GM12874 (cell line): ENCODE measurements at regions not wholly inside any gene's neighbourhood (a gene's known extent, or its start where the extent isn't known, plus 50 kb on each side); places are given as distances from the start of the nearest gene placed in this dataset.

Source experiments
- TF ChIP-seq, protein P1 (sequence below): IDR thresholded peaks from 2 replicates; pipeline ENCODE4 v1.5.1; 2011; ENCODE audit warnings: low read depth, mild to moderate bottlenecking, control low read depth, low read length, moderate library complexity; ENCODE audit not compliant: insufficient read depth

DNA sequence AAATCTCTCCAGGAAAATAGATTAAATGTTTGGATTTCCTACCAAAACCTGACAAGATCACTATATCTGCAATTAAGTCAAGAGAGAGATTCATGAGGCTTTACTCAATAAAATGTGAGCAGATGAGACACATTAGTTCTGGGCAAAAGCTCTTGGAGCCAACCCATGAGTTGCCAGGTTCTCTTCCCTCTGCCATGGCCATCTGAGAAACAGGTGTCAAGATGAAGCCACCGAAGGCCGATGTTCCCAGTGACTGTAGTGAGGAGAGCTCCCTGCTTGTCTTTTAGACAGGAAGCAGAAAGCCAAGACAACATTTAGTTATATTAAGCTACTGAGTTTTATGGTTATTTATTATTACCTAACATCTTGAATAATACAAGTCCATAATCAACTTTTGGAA is 1068.7 kb downstream of the STPG2 start:
- TF ChIP-seq, protein P1, sequence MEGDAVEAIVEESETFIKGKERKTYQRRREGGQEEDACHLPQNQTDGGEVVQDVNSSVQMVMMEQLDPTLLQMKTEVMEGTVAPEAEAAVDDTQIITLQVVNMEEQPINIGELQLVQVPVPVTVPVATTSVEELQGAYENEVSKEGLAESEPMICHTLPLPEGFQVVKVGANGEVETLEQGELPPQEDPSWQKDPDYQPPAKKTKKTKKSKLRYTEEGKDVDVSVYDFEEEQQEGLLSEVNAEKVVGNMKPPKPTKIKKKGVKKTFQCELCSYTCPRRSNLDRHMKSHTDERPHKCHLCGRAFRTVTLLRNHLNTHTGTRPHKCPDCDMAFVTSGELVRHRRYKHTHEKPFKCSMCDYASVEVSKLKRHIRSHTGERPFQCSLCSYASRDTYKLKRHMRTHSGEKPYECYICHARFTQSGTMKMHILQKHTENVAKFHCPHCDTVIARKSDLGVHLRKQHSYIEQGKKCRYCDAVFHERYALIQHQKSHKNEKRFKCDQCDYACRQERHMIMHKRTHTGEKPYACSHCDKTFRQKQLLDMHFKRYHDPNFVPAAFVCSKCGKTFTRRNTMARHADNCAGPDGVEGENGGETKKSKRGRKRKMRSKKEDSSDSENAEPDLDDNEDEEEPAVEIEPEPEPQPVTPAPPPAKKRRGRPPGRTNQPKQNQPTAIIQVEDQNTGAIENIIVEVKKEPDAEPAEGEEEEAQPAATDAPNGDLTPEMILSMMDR: no peak

DNA sequence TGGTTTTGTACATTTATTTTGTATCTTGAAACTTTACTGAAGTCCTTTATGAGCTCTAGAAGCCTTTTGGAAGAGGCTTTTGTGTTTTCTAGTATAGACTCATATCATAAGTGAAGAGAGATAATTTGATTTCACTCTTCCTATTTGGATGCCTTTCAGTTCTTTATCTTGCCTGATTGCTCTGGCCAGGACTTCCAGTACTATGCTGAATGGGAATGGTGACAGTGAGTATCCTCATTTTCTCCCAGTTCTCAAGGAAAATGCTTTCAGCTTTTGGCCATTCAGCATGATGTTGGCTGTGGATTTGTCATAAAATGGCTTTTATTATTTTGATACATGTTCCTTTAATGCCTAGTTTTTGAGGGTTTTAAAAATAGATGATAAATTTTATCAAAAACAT is 1061.3 kb downstream of the STPG2 start:
- TF ChIP-seq, protein P1: no peak

DNA sequence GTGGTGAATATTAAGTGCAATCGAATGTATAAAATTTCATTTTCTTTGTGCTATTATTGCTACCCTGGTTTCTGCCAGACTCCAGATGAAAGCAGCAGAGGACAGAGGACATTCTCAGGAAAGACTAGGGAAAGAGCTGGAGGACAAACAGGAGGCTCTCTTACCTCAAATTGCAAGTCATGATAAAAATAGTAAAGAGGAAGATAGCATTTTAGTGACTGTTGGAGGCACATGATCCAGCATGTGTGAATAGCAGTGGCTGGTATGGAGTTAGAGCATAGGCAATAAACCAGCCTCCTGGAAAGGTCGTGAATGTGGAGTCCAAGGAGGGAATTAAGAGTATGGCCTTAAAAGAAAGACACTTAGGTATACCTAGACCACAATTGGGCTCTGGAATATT is 1040.0 kb downstream of the STPG2 start:
- TF ChIP-seq, protein P1: no peak

GRCh38 chr4:97104006-97104405 is 1039.3 kb downstream of the STPG2 start:
- TF ChIP-seq, protein P1: no peak

DNA sequence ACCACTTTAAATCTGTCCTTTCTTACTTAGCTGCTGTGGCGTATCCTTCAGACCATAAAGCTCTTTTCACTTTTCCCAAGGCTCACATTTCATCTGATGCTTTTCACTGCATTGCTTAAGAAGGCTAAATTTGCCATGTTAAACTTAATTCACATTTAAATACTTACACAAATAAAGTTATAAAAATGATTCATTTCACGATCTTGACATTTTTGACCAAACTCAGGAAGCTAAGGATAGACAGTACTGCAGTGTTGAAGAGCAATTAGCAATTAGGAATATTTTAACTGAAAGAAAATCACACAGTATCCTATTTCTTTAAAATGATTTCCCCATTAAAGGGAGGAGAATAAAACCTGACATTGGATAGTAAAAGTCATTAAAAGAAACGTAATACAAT is 1038.6 kb downstream of the STPG2 start:
- TF ChIP-seq, protein P1: no peak

- TF ChIP-seq, protein P1: no peak
Observed at GRCh38 chr4:97105347-97106099, 1037.8 kb downstream of the STPG2 start.

GRCh38 chr4:97106161-97106560 is 1037.1 kb downstream of the STPG2 start:
- TF ChIP-seq, protein P1: no peak
